Vagina (tissue), 2 donors: ENCODE measurements at regions not wholly inside any gene's neighbourhood (a gene's known extent, or its start where the extent isn't known, plus 50 kb on each side); places are given as distances from the start of the nearest gene placed in this dataset.
"Not testable (repeated sequence)": the region's sequence is repeated elsewhere in the genome, so short reads cannot be mapped to it uniquely, and the experiment has no call there.

Source experiments
- DNase-seq, 2 donors: peaks; one replicate each; pipeline ENCODE4 v3.0.0-alpha.2; 2017; ENCODE audit errors: extremely low spot score in 2 of 2
- H3K27ac ChIP-seq: fragments of 200-600 bp; sonication (generic); one replicate; pipeline ENCODE4 v1.5.1; 2019
- H3K27me3 ChIP-seq: fragments of 200-600 bp; sonication (generic); one replicate; pipeline ENCODE4 v1.5.1; 2019
- H3K36me3 ChIP-seq, 2 donors: fragments of 200-600 bp; sonication (generic); one replicate each; pipeline ENCODE4 v1.5.1; 2017 to 2019
- H3K4me1 ChIP-seq: fragments of 200-600 bp; sonication (generic); one replicate; pipeline ENCODE4 v1.5.1; 2019
- H3K4me3 ChIP-seq, 2 donors: fragments of 200-600 bp; sonication (generic); 1 replicate in 1 of 2; 2 replicates in 1 of 2; pipeline ENCODE4 v1.5.1; 2016 to 2019
- H3K9me3 ChIP-seq: fragments of 200-600 bp; sonication (generic); one replicate; pipeline ENCODE4 v1.5.1; 2019
- POLR2A ChIP-seq, 2 donors: fragments of 450-650 bp; IDR thresholded peaks; one replicate each; pipeline ENCODE4 v1.6.1; 2017; ENCODE audit warnings: antibody characterized with exemption in 2 of 2, mild to moderate bottlenecking in 2 of 2, moderate library complexity in 2 of 2
- POLR2AphosphoS5 ChIP-seq, 2 donors: sonication (generic); formaldehyde crosslinking; IDR thresholded peaks; one replicate each; pipeline ENCODE4 v1.9.0; 2017; ENCODE audit warnings: antibody characterized with exemption in 2 of 2, mild to moderate bottlenecking in 2 of 2, low read depth in 1 of 2; ENCODE audit not compliant: insufficient read depth in 1 of 2
- intact Hi-C: fragments of 100-400 bp; cut with DNase I; formaldehyde crosslinking; loops from one replicate; pipeline ENCODE4 v1.15.1; 2023
- TF ChIP-seq, protein P1 (sequence below), 3 experiments: fragments of 450-650 bp in 2 of 3; fragments of 200-600 bp in 1 of 3; sonication (generic) in 1 of 3; IDR thresholded peaks; one replicate each; pipeline ENCODE4 v1.5.1; 2017 to 2019; ENCODE audit warnings: antibody characterized with exemption in 3 of 3, mild to moderate bottlenecking in 2 of 3, moderate library complexity in 2 of 3

DNA sequence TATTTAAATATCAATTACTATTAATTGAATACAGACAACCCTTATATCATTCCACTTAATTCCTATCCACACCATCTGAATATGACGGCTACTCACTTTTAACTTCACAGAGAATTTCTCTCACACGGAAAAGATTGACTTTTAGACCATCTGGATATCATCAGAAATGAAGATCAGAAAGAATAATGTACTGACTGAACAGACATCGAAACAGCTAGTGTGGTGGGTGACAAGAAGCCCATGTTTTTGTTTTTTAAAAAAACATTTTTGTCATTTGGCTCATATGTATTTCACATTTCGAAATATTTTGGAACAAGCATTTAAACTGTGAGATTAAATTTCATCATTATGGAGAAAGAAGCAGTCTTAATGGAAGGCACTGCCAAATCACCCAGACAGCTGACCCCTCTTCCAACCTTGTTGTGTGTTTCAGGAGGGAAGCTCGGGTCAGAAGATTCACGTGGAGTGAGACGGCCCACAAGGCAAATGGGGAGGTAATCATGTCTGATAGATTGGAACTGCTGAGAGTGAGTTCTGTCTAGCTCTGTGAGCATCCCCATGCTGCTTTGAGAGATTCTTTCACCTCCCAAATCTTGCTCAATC is 204.2 kb upstream of the RASGEF1B start:
- intact Hi-C loops, result no loop called here

DNA sequence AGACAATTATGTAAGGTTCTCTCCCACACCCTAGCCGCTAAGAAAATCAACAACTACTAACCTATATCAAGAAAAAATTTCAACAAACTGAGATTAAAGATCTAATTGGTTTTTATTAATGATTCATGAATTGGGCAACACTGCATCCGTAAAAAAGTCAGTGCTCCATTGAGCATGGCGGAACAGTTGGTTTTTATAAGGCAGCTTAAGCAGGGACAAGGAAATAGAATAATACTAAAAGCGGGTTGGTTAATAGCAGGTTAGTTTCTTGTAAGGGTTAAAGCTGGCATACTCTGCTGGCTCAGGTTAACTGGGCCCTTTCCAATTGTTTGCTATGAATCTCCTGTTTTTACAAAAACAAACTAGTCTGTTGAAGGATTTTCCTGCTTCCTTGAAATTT is 202.3 kb upstream of the RASGEF1B start:
- TF ChIP-seq, protein P1, sequence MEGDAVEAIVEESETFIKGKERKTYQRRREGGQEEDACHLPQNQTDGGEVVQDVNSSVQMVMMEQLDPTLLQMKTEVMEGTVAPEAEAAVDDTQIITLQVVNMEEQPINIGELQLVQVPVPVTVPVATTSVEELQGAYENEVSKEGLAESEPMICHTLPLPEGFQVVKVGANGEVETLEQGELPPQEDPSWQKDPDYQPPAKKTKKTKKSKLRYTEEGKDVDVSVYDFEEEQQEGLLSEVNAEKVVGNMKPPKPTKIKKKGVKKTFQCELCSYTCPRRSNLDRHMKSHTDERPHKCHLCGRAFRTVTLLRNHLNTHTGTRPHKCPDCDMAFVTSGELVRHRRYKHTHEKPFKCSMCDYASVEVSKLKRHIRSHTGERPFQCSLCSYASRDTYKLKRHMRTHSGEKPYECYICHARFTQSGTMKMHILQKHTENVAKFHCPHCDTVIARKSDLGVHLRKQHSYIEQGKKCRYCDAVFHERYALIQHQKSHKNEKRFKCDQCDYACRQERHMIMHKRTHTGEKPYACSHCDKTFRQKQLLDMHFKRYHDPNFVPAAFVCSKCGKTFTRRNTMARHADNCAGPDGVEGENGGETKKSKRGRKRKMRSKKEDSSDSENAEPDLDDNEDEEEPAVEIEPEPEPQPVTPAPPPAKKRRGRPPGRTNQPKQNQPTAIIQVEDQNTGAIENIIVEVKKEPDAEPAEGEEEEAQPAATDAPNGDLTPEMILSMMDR (IDR thresholded peaks at IDR 0.05), result no peak
- TF ChIP-seq POLR2AphosphoS5 (IDR thresholded peaks at IDR 0.05; ENCODE audit: insufficient read depth in 1 of 2, low read depth in 1 of 2), result no peak
- TF ChIP-seq POLR2A (IDR thresholded peaks at IDR 0.05), result no peak
- intact Hi-C loops, result no loop called here
- DNase-seq, result no peak

More for the DNA sequence above, 204.2 kb upstream of the RASGEF1B start:
- TF ChIP-seq POLR2A (IDR thresholded peaks at IDR 0.05) (no peak), POLR2AphosphoS5 (IDR thresholded peaks at IDR 0.05; ENCODE audit: insufficient read depth in 1 of 2, low read depth in 1 of 2) (no peak)
- TF ChIP-seq, protein P1 (IDR thresholded peaks at IDR 0.05), result no peak
- no peak overlapping the region for H3K4me3 ChIP-seq
- DNase-seq, result no peak
- H3K27ac ChIP-seq, result no peak overlapping the region
- H3K9me3 ChIP-seq, result no peaks in the 10 kb centered on the region
- H3K4me1 ChIP-seq, result peaks cover 12% of the 10 kb centered on the region
- no peaks in the 10 kb centered on the region for H3K27me3 ChIP-seq
- H3K36me3 ChIP-seq, result no peaks in the 10 kb centered on the region

DNA sequence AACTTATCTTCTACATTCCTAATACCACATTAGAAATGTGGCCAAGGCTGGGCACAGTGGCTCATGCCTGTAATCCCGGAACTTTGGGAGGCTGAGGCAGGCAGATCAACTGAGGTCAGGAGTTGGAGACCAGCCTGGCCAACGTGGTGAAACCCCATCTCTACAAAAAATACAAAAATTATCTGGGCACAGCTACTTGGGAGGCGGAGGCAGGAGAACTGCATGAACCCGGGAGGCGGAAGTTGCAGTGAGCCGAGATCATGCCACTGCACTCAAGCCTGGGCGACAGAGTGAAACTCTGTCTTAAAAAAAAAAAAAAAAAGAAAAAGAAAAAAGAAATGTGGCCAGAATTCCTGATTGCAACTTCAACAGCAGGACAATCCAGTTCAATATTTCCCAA is 196.6 kb upstream of the RASGEF1B start:
- intact Hi-C loops, H3K4me3 ChIP-seq, H3K27me3 ChIP-seq, H3K27ac ChIP-seq, DNase-seq, H3K36me3 ChIP-seq, H3K9me3 ChIP-seq: not testable (repeated sequence)
- peaks cover 24% of the 10 kb centered on the region for H3K4me1 ChIP-seq

More for the DNA sequence above, 202.3 kb upstream of the RASGEF1B start:
- peaks cover 12% of the 10 kb centered on the region for H3K4me1 ChIP-seq
- no peaks in the 10 kb centered on the region for H3K36me3 ChIP-seq
- H3K4me3 ChIP-seq, result no peak overlapping the region
- no peaks in the 10 kb centered on the region for H3K27me3 ChIP-seq
- no peaks in the 10 kb centered on the region for H3K9me3 ChIP-seq
- no peak overlapping the region for H3K27ac ChIP-seq

DNA sequence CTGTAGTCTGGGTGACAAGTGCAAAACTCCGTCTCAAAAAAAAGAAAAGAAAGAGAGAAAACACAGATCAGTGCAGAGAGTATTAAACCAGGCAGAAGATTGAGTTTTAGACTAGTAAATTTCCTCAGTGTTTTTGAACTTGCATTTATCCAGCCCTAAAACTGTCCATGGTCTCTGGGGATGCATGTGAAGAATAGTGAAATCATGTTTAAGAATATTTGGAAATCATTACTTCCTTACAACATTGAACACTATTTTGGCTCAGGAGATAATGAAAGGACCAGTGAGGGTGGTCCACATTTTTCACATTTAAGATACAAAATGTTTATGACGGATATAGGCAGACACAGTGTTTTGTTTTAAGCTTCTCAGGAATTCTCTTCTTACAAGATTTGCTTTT is 195.8 kb upstream of the RASGEF1B start:
- Histone ChIP-seq H3K4me3 (no peak overlapping the region), H3K36me3 (no peaks in the 10 kb centered on the region), H3K4me1 (peaks cover 29% of the 10 kb centered on the region), H3K27ac (no peak overlapping the region), H3K9me3 (no peaks in the 10 kb centered on the region), H3K27me3 (no peaks in the 10 kb centered on the region)
- DNase-seq, result no peak
- intact Hi-C loops, result no loop called here
- TF ChIP-seq POLR2A (IDR thresholded peaks at IDR 0.05) (no peak), POLR2AphosphoS5 (IDR thresholded peaks at IDR 0.05; ENCODE audit: insufficient read depth in 1 of 2, low read depth in 1 of 2) (no peak)
- TF ChIP-seq, protein P1 (IDR thresholded peaks at IDR 0.05), result no peak

DNA sequence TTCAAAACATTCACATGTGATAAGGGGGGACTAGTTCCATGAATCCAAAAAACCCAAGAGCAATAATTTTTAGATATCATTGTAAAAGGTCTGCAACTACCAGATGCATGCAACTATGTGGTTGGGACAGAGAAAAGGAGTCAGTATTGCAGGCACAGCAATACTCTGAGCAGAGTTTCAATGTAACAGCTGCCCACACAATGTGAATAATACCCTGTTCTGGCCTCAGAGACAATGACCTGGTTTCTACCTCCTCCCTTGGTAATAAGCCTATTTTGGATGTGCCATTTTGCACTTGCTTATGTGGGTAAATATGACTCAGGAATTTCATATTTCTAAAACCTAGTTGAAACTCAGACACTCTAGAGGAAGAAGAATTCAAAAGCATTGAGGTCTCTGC is 194.8 kb upstream of the RASGEF1B start:
- no peaks in the 10 kb centered on the region for H3K36me3 ChIP-seq
- H3K4me1 ChIP-seq, result peaks cover 29% of the 10 kb centered on the region
- TF ChIP-seq POLR2AphosphoS5 (IDR thresholded peaks at IDR 0.05; ENCODE audit: insufficient read depth in 1 of 2, low read depth in 1 of 2) (no peak), POLR2A (IDR thresholded peaks at IDR 0.05) (no peak)
- TF ChIP-seq, protein P1 (IDR thresholded peaks at IDR 0.05), result no peak
- no peak for DNase-seq
- H3K9me3 ChIP-seq, result no peaks in the 10 kb centered on the region
- intact Hi-C loops, result no loop called here
- H3K27ac ChIP-seq, result no peak overlapping the region
- no peak overlapping the region for H3K4me3 ChIP-seq
- no peaks in the 10 kb centered on the region for H3K27me3 ChIP-seq
